Activated T-helper 2 cell treated with anti-CD3 and anti-CD28 coated beads, Interferon-gamma antibody, Interleukin-2, Interleukin-4, amounts not matched to agents 10 μg/mL and 5 μg/mL and 100 μg/mL, durations not matched to agents 14 hours and 24 hours and 36 hours (primary cell): ENCODE measurements at regions not wholly inside any gene's neighbourhood (a gene's known extent, or its start where the extent isn't known, plus 50 kb on each side); places are given as distances from the start of the nearest gene placed in this dataset.
"Not testable (repeated sequence)": the region's sequence is repeated elsewhere in the genome, so short reads cannot be mapped to it uniquely, and the experiment has no call there.

ENCODE experiments used
- DNase-seq: peaks from one replicate; pipeline ENCODE4 v3.0.0; 2021; ENCODE audit warnings: low spot score
- H3K27ac Mint-ChIP-seq: one replicate; pipeline ENCODE4 v1.8.0; 2021; ENCODE audit warnings: mixed read lengths
- H3K27me3 Mint-ChIP-seq: one replicate; pipeline ENCODE4 v1.8.0; 2021; ENCODE audit warnings: low read depth, mixed read lengths
- H3K36me3 Mint-ChIP-seq: one replicate; pipeline ENCODE4 v1.8.0; 2021; ENCODE audit warnings: low read depth, mixed read lengths
- H3K4me1 Mint-ChIP-seq: one replicate; pipeline ENCODE4 v1.8.0; 2021; ENCODE audit warnings: low read depth, mixed read lengths
- H3K4me3 Mint-ChIP-seq: one replicate; pipeline ENCODE4 v1.8.0; 2021; ENCODE audit warnings: low read depth, mild to moderate bottlenecking, moderate library complexity, mixed read lengths
- H3K9me3 Mint-ChIP-seq: one replicate; pipeline ENCODE4 v1.8.0; 2021; ENCODE audit warnings: mixed read lengths
- intact Hi-C: fragments of 100-400 bp; cut with micrococcal nuclease; formaldehyde crosslinking; loops from one replicate; pipeline ENCODE4 v1.15.1; 2023

- Mint-ChIP-seq H3K9me3 (no peaks in the 10 kb centered on the region), H3K4me1 (peaks cover 40% of the 10 kb centered on the region), H3K27me3 (no peaks in the 10 kb centered on the region), H3K27ac (no peak overlapping the region), H3K4me3 (no peak overlapping the region), H3K36me3 (no peaks in the 10 kb centered on the region)
- no peak for DNase-seq
- intact Hi-C loops, result loop anchor here (1.0 kb wide), 1 partner anchor 30 kb away; no protein-coding TSS in a partner anchor
Observed at GRCh38 chr22:19606332-19607191, 82.4 kb upstream of the CLDN5 start.

GRCh38 chr22:19607192-19608002, 83.2 kb upstream of the CLDN5 start:
- Mint-ChIP-seq H3K4me3 (no peak overlapping the region), H3K4me1 (peaks cover 40% of the 10 kb centered on the region), H3K27ac (peak overlapping the region; percentile 47), H3K36me3 (no peaks in the 10 kb centered on the region), H3K27me3 (no peaks in the 10 kb centered on the region), H3K9me3 (no peaks in the 10 kb centered on the region)
- peak; percentile 18 for DNase-seq
- intact Hi-C loops, result loop anchor here (1.0 kb wide), 1 partner anchor 31 kb away; no protein-coding TSS in a partner anchor

- DNase-seq, result no peak
- Mint-ChIP-seq H3K9me3 (no peaks in the 10 kb centered on the region), H3K4me3 (no peak overlapping the region), H3K36me3 (no peaks in the 10 kb centered on the region), H3K4me1 (peaks cover 33% of the 10 kb centered on the region), H3K27me3 (no peaks in the 10 kb centered on the region), H3K27ac (no peak overlapping the region)
- intact Hi-C loops, result no loop called here
Observed at GRCh38 chr22:19608003-19608690, 83.9 kb upstream of the CLDN5 start.

GRCh38 chr22:19609753-19610152, 85.5 kb upstream of the CLDN5 start:
- H3K27me3 Mint-ChIP-seq, H3K36me3 Mint-ChIP-seq, H3K4me3 Mint-ChIP-seq, intact Hi-C loops, H3K9me3 Mint-ChIP-seq, DNase-seq, H3K27ac Mint-ChIP-seq: not testable (repeated sequence)
- H3K4me1 Mint-ChIP-seq, result peaks cover 29% of the 10 kb centered on the region

- no peaks in the 10 kb centered on the region for H3K27me3 Mint-ChIP-seq
- no peak overlapping the region for H3K4me3 Mint-ChIP-seq
- intact Hi-C loops, result no loop called here
- H3K4me1 Mint-ChIP-seq, result peaks cover 29% of the 10 kb centered on the region
- H3K36me3 Mint-ChIP-seq, result no peaks in the 10 kb centered on the region
- DNase-seq, result no peak
- peak overlapping the region; percentile 51 for H3K27ac Mint-ChIP-seq
- H3K9me3 Mint-ChIP-seq, result no peaks in the 10 kb centered on the region
Observed at GRCh38 chr22:19610518-19611253, 86.5 kb upstream of the CLDN5 start.

- Mint-ChIP-seq H3K36me3 (no peaks in the 10 kb centered on the region), H3K4me3 (no peak overlapping the region), H3K9me3 (no peaks in the 10 kb centered on the region), H3K27me3 (no peaks in the 10 kb centered on the region), H3K27ac (no peak overlapping the region), H3K4me1 (peaks cover 26% of the 10 kb centered on the region)
- DNase-seq, result no peak
- intact Hi-C loops, result no loop called here
Observed at GRCh38 chr22:19611590-19611989, 87.4 kb upstream of the CLDN5 start.

- no peak for DNase-seq
- Mint-ChIP-seq H3K4me3 (no peak overlapping the region), H3K27ac (no peak overlapping the region), H3K36me3 (no peaks in the 10 kb centered on the region), H3K27me3 (no peaks in the 10 kb centered on the region), H3K9me3 (no peaks in the 10 kb centered on the region), H3K4me1 (peaks cover 19% of the 10 kb centered on the region)
- intact Hi-C loops, result no loop called here
Observed at GRCh38 chr22:19612866-19613572, 88.8 kb upstream of the CLDN5 start.

- intact Hi-C loops, result no loop called here
- DNase-seq, result no peak
- no peaks in the 10 kb centered on the region for H3K36me3 Mint-ChIP-seq
- no peak overlapping the region for H3K27ac Mint-ChIP-seq
- H3K4me3 Mint-ChIP-seq, result no peak overlapping the region
- H3K27me3 Mint-ChIP-seq, result no peaks in the 10 kb centered on the region
- H3K4me1 Mint-ChIP-seq, result peaks cover 26% of the 10 kb centered on the region
- no peaks in the 10 kb centered on the region for H3K9me3 Mint-ChIP-seq
Observed at GRCh38 chr22:19614536-19614863, 90.3 kb upstream of the CLDN5 start.

- intact Hi-C loops, result no loop called here
- H3K27ac Mint-ChIP-seq, result no peak overlapping the region
- H3K36me3 Mint-ChIP-seq, result no peaks in the 10 kb centered on the region
- H3K4me1 Mint-ChIP-seq, result peaks cover 29% of the 10 kb centered on the region
- no peak overlapping the region for H3K4me3 Mint-ChIP-seq
- DNase-seq, result no peak
- no peaks in the 10 kb centered on the region for H3K27me3 Mint-ChIP-seq
- no peaks in the 10 kb centered on the region for H3K9me3 Mint-ChIP-seq
Observed at GRCh38 chr22:19615001-19615461, 90.8 kb upstream of the CLDN5 start.

- H3K36me3 Mint-ChIP-seq, result no peaks in the 10 kb centered on the region
- H3K9me3 Mint-ChIP-seq, result no peaks in the 10 kb centered on the region
- no peak overlapping the region for H3K4me3 Mint-ChIP-seq
- intact Hi-C loops, result no loop called here
- no peak overlapping the region for H3K27ac Mint-ChIP-seq
- peaks cover 21% of the 10 kb centered on the region for H3K4me1 Mint-ChIP-seq
- H3K27me3 Mint-ChIP-seq, result no peaks in the 10 kb centered on the region
- no peak for DNase-seq
Observed at GRCh38 chr22:19615867-19616581, 91.8 kb upstream of the CLDN5 start.

- no peaks in the 10 kb centered on the region for H3K36me3 Mint-ChIP-seq
- no peaks in the 10 kb centered on the region for H3K9me3 Mint-ChIP-seq
- no peak overlapping the region for H3K27ac Mint-ChIP-seq
- no peak for DNase-seq
- no peak overlapping the region for H3K4me3 Mint-ChIP-seq
- peaks cover 18% of the 10 kb centered on the region for H3K4me1 Mint-ChIP-seq
- H3K27me3 Mint-ChIP-seq, result no peaks in the 10 kb centered on the region
- intact Hi-C loops, result no loop called here
Observed at GRCh38 chr22:19619144-19620009, 94.9 kb upstream of the SEPTIN5 start.
